ENCODE measurements at regions not wholly inside any gene's neighbourhood (a gene's known extent, or its start where the extent isn't known, plus 50 kb on each side); places are given as distances from the start of the nearest gene placed in this dataset.

- no peak overlapping the region for H3K4me3 ChIP-seq
- H3K27me3 ChIP-seq (ENCODE audit: insufficient read depth): no peaks in the 10 kb centered on the region
- no peak overlapping the region for H2AFZ ChIP-seq
- Mint-ChIP-seq H3K4me3 (no peak overlapping the region), H3K27ac (no peak overlapping the region), H3K4me1 (no peaks in the 10 kb centered on the region), H3K27me3 (ENCODE audit: insufficient read depth, low read depth, poor library complexity) (no peaks in the 10 kb centered on the region), H3K36me3 (ENCODE audit: low read depth) (peaks cover 6% of the 10 kb centered on the region; the same call in 2 of the 3 replicates), H3K9me3 (no peaks in the 10 kb centered on the region)
- no peaks in the 10 kb centered on the region for H3F3A ChIP-seq (replicated peaks; ENCODE audit: low read depth)
- H3K9me2 ChIP-seq (ENCODE audit: insufficient read depth): no peaks in the 10 kb centered on the region
- H3K4me1 ChIP-seq (ENCODE audit: insufficient read depth): no peaks in the 10 kb centered on the region
- H4K20me1 ChIP-seq (replicated peaks; ENCODE audit: insufficient read depth): peaks cover 20% of the 10 kb centered on the region; the same call in 1 of the 2 replicates
- ATAC-seq (no peak), DNase-seq (ENCODE audit: low spot score) (no peak)
- peaks cover 62% of the 10 kb centered on the region for H3K36me3 ChIP-seq (ENCODE audit: insufficient read depth)
- H3K79me2 ChIP-seq (replicated peaks; ENCODE audit: insufficient read depth): peaks cover 90% of the 10 kb centered on the region
- H3K4me2 ChIP-seq: no peak overlapping the region
- no peak overlapping the region for H3K27ac ChIP-seq (ENCODE audit: low read depth)
- TF ChIP-seq JUNB (IDR thresholded peaks at IDR 0.05; ENCODE audit: unreplicated experiment) (no peak), CTCF (conservative IDR thresholded peaks at IDR 0.05; ENCODE audit: low read depth in 2 of 2) (no peak), REST (IDR thresholded peaks at IDR 0.05; ENCODE audit: unreplicated experiment) (no peak), EZH2 (IDR thresholded peaks at IDR 0.05; ENCODE audit: low read depth, unreplicated experiment) (no peak), EZH2phosphoT487 (IDR thresholded peaks at IDR 0.05; ENCODE audit: unreplicated experiment) (no peak)
Measured at GRCh38 chr5:18660511-18660910, 1026.3 kb downstream of the TAF11L14 start.

GRCh38 chr5:18662231-18662630 is 1028.0 kb downstream of the TAF11L14 start:
- no peak overlapping the region for H3K27ac Mint-ChIP-seq

More at GRCh38 chr5:18662231-18662630, 1028.0 kb downstream of the TAF11L14 start:
- peaks cover 6% of the 10 kb centered on the region; the same call in 2 of the 3 replicates for H3K36me3 Mint-ChIP-seq (ENCODE audit: low read depth)
- no peaks in the 10 kb centered on the region for H3K9me3 Mint-ChIP-seq
- ATAC-seq (no peak), DNase-seq (ENCODE audit: low spot score) (no peak)
- peaks cover 89% of the 10 kb centered on the region for H3K79me2 ChIP-seq (replicated peaks; ENCODE audit: insufficient read depth)
- no peak overlapping the region for H3K27ac ChIP-seq (ENCODE audit: low read depth)
- no peaks in the 10 kb centered on the region for H3K9me2 ChIP-seq (ENCODE audit: insufficient read depth)
- H3K36me3 ChIP-seq (ENCODE audit: insufficient read depth): peaks cover 53% of the 10 kb centered on the region
- H3K4me1 Mint-ChIP-seq: peaks cover 3% of the 10 kb centered on the region; the same call in 1 of the 3 replicates
- no peaks in the 10 kb centered on the region for H3F3A ChIP-seq (replicated peaks; ENCODE audit: low read depth)
- TF ChIP-seq ZNF462 (CRISPR knock-in tag; IDR thresholded peaks at IDR 0.05) (no peak), ZNF331 (CRISPR knock-in tag; IDR thresholded peaks at IDR 0.05; ENCODE audit: low read depth) (no peak), POLR2AphosphoS5 (IDR thresholded peaks at IDR 0.05; ENCODE audit: low read depth) (no peak)
- H4K20me1 ChIP-seq (replicated peaks; ENCODE audit: insufficient read depth): peaks cover 15% of the 10 kb centered on the region; the same call in 1 of the 2 replicates
- no peaks in the 10 kb centered on the region for H3K27me3 Mint-ChIP-seq (ENCODE audit: insufficient read depth, low read depth, poor library complexity)
- H3K4me2 ChIP-seq: no peak overlapping the region
- no peak overlapping the region for H3K4me3 ChIP-seq
- no peaks in the 10 kb centered on the region for H3K27me3 ChIP-seq (ENCODE audit: insufficient read depth)
- H2AFZ ChIP-seq: no peak overlapping the region
- peaks cover 7% of the 10 kb centered on the region; the same call in 1 of the 2 replicates for H3K4me1 ChIP-seq (ENCODE audit: insufficient read depth)
- no peak overlapping the region for H3K4me3 Mint-ChIP-seq
